Glutamatergic neuron (in vitro differentiated cells): ENCODE measurements at regions not wholly inside any gene's neighbourhood (a gene's known extent, or its start where the extent isn't known, plus 50 kb on each side); places are given as distances from the start of the nearest gene placed in this dataset.

Experiments
- DNase-seq: peaks from one replicate; pipeline ENCODE4 v3.0.0; 2022
- H3K27ac Mint-ChIP-seq: one replicate; pipeline ENCODE4 v1.8.0; 2020; ENCODE audit warnings: mild to moderate bottlenecking, mixed read lengths, inconsistent platforms; ENCODE audit not compliant: unreplicated experiment
- H3K27me3 Mint-ChIP-seq: one replicate; pipeline ENCODE4 v1.8.0; 2020; ENCODE audit warnings: mild to moderate bottlenecking, moderate library complexity, mixed read lengths, inconsistent platforms; ENCODE audit not compliant: unreplicated experiment
- H3K36me3 Mint-ChIP-seq: one replicate; pipeline ENCODE4 v1.8.0; 2020; ENCODE audit warnings: mild to moderate bottlenecking, mixed read lengths, inconsistent platforms; ENCODE audit not compliant: unreplicated experiment
- H3K4me1 Mint-ChIP-seq: one replicate; pipeline ENCODE4 v1.8.0; 2020; ENCODE audit warnings: mild to moderate bottlenecking, low read depth, mixed read lengths, inconsistent platforms; ENCODE audit not compliant: unreplicated experiment
- H3K4me3 Mint-ChIP-seq: one replicate; pipeline ENCODE4 v1.8.0; 2020; ENCODE audit warnings: mild to moderate bottlenecking, mixed read lengths, inconsistent platforms; ENCODE audit not compliant: unreplicated experiment
- H3K9me3 Mint-ChIP-seq: one replicate; pipeline ENCODE4 v1.8.0; 2020; ENCODE audit warnings: mild to moderate bottlenecking, moderate library complexity, mixed read lengths, inconsistent platforms; ENCODE audit not compliant: unreplicated experiment
- TF ChIP-seq, protein P1 (sequence below): fragments of 200-600 bp; sonication (generic); IDR thresholded peaks from one replicate; pipeline ENCODE4 v1.5.0; 2021; ENCODE audit not compliant: partially characterized antibody, unreplicated experiment

DNA sequence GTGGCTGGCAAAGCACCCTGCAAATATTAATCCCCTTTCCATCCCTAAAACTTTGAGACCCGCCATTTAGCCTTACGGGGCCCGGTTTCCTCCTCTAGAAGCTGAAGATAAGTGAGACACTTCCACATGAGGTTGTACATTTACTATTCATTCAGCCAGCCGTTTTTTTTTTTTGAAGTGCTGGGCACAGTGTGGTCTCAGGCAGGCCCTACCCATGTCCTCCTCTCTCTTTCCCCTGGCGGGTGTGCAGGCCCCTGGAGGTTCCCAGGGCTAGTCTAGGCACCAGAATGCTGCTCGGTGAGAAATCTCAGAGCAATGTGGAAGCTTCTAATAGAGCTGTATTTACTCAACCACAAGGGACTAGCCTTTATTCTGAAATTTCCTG, 107.4 kb upstream of the LARP1 start:
- DNase-seq: no peak
- Mint-ChIP-seq H3K36me3 (peaks cover 10% of the 10 kb centered on the region), H3K4me3 (peak overlapping the region; percentile 78), H3K9me3 (peaks cover 7% of the 10 kb centered on the region), H3K27me3 (peaks cover 6% of the 10 kb centered on the region), H3K4me1 (peaks cover 2% of the 10 kb centered on the region), H3K27ac (no peak overlapping the region)
- TF ChIP-seq, protein P1, sequence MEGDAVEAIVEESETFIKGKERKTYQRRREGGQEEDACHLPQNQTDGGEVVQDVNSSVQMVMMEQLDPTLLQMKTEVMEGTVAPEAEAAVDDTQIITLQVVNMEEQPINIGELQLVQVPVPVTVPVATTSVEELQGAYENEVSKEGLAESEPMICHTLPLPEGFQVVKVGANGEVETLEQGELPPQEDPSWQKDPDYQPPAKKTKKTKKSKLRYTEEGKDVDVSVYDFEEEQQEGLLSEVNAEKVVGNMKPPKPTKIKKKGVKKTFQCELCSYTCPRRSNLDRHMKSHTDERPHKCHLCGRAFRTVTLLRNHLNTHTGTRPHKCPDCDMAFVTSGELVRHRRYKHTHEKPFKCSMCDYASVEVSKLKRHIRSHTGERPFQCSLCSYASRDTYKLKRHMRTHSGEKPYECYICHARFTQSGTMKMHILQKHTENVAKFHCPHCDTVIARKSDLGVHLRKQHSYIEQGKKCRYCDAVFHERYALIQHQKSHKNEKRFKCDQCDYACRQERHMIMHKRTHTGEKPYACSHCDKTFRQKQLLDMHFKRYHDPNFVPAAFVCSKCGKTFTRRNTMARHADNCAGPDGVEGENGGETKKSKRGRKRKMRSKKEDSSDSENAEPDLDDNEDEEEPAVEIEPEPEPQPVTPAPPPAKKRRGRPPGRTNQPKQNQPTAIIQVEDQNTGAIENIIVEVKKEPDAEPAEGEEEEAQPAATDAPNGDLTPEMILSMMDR: no peak

DNA sequence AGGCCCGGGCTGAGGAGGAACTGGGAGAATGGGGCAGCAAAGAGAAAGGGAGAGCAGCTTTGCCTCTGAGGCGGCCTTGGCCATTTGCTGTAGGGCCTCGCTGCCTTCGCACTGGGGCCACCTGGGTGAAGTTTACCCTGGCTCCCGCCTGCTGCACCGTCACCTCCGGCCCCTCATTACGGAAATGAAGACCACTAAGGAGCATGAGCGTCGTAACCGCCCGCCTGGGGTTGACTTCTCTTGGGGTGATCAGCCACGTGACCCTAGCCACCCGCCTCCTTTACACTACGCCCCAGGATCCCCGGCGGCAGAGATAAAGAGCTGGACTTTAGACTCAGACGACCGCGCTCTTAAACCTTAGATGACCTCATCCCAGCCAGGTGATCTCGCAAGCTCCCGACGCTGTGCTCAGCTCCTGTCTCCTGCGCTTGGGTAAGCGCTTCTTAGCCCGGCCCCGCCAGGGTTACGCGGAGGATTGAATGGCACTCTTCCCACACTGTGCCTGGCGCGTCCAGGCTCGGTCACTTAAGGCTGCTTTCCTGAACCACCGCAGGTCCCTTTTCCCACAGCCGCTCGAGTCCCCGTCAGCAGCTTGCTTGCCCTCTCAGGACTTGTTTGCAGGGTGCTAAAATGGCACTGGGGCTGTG, 107.9 kb upstream of the LARP1 start:
- TF ChIP-seq, protein P1: no peak
- H3K27ac Mint-ChIP-seq: no peak overlapping the region
- no peak for DNase-seq
- peaks cover 6% of the 10 kb centered on the region for H3K27me3 Mint-ChIP-seq
- peaks cover 7% of the 10 kb centered on the region for H3K9me3 Mint-ChIP-seq
- peaks cover 10% of the 10 kb centered on the region for H3K36me3 Mint-ChIP-seq
- peaks cover 2% of the 10 kb centered on the region for H3K4me1 Mint-ChIP-seq
- H3K4me3 Mint-ChIP-seq: peak overlapping the region; percentile 78

DNA sequence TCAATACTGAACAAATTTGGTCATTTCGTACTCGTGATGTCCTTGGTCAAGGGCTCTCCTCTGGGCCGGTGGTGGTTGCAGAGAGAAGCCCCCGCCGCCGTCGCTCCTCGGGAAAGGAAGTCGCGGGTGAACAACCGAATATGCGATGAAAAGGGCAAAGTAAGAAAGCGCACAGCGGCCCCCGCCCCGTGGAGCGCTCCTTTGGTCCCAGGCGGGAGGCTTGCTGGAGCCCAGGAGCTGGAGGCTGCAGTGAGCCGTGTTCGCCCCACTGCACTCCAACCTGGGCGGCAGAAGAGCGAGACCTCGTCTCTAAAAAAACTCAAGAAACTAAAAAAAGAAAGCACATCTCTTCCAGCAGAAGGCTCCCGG, 108.4 kb upstream of the LARP1 start:
- peaks cover 2% of the 10 kb centered on the region for H3K4me1 Mint-ChIP-seq
- H3K4me3 Mint-ChIP-seq: peak overlapping the region; percentile 78
- H3K27me3 Mint-ChIP-seq: peaks cover 6% of the 10 kb centered on the region

GRCh38 chr5:154644745-154645411, 110.3 kb upstream of the LARP1 start:
- Mint-ChIP-seq H3K4me1 (peaks cover 2% of the 10 kb centered on the region), H3K27ac (no peak overlapping the region), H3K27me3 (peaks cover 6% of the 10 kb centered on the region), H3K9me3 (peaks cover 7% of the 10 kb centered on the region), H3K36me3 (peaks cover 10% of the 10 kb centered on the region), H3K4me3 (no peak overlapping the region)
- no peak for DNase-seq
- TF ChIP-seq, protein P1: no peak

More for the DNA sequence above, 108.4 kb upstream of the LARP1 start:
- peaks cover 7% of the 10 kb centered on the region for H3K9me3 Mint-ChIP-seq
- no peak overlapping the region for H3K27ac Mint-ChIP-seq
- DNase-seq: no peak
- peaks cover 10% of the 10 kb centered on the region for H3K36me3 Mint-ChIP-seq
- TF ChIP-seq, protein P1: no peak
